ENCODE measurements at regions not wholly inside any gene's neighbourhood (a gene's known extent, or its start where the extent isn't known, plus 50 kb on each side); places are given as distances from the start of the nearest gene placed in this dataset.

DNA sequence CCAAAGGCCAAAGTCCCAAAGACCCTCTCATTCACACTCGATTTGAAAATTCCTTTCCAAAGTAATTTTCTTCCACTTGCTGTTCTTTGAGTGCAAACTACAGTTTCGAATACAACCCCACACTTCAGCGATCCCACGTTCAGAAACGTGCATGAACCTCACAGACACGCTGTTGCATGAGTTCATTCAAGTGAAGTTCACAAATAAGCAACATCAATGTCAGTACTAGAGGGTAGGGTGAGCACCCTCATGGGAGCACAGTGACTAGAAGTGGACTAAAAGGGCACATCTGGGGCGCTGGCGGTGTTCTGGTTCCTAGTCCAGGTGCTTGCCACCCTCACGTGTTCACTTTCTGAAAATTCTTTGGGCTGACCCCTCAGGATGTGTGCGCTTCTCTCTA lies 59.0 kb downstream of the FAM50B start:
- no peak for TF ChIP-seq POLR2A (IDR thresholded peaks at IDR 0.05)
- TF ChIP-seq, protein P1, sequence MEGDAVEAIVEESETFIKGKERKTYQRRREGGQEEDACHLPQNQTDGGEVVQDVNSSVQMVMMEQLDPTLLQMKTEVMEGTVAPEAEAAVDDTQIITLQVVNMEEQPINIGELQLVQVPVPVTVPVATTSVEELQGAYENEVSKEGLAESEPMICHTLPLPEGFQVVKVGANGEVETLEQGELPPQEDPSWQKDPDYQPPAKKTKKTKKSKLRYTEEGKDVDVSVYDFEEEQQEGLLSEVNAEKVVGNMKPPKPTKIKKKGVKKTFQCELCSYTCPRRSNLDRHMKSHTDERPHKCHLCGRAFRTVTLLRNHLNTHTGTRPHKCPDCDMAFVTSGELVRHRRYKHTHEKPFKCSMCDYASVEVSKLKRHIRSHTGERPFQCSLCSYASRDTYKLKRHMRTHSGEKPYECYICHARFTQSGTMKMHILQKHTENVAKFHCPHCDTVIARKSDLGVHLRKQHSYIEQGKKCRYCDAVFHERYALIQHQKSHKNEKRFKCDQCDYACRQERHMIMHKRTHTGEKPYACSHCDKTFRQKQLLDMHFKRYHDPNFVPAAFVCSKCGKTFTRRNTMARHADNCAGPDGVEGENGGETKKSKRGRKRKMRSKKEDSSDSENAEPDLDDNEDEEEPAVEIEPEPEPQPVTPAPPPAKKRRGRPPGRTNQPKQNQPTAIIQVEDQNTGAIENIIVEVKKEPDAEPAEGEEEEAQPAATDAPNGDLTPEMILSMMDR (IDR thresholded peaks at IDR 0.05) = no peak

Data from right lobe of liver (tissue), 4 donors.